Natural killer cell (primary cell): ENCODE measurements at regions not wholly inside any gene's neighbourhood (a gene's known extent, or its start where the extent isn't known, plus 50 kb on each side); places are given as distances from the start of the nearest gene placed in this dataset.

Source experiments
- ATAC-seq, 3 donors: fragments of 150-1000 bp in 2 of 3; fragments of 200-7000 bp in 1 of 3; cut with Tn5 transposase; 1 replicate in 1 of 3; 2 replicates in 2 of 3; pipeline ENCODE4 v1.10.0; 2021; ENCODE audit warnings: mild to moderate bottlenecking in 2 of 3, moderate library complexity in 2 of 3
- DNase-seq, 2 donors: peaks; one replicate each; pipeline versions ENCODE4 v3.0.0 to v3.0.0-alpha.2; 2013 to 2021; ENCODE audit warnings: mixed read lengths in 1 of 2
- H3K27ac ChIP-seq: one replicate; pipeline ENCODE4 v1.5.1; 2013; ENCODE audit warnings: mild to moderate bottlenecking, low read length
- H3K27me3 ChIP-seq: one replicate; pipeline ENCODE4 v1.6.1; 2013; ENCODE audit warnings: low read length; ENCODE audit not compliant: control insufficient read depth, insufficient read depth
- H3K36me3 ChIP-seq: one replicate; pipeline ENCODE4 v1.6.1; 2013; ENCODE audit warnings: low read length; ENCODE audit not compliant: control insufficient read depth, insufficient read depth
- H3K4me1 ChIP-seq: one replicate; pipeline ENCODE4 v1.6.1; 2013; ENCODE audit warnings: low read length; ENCODE audit not compliant: control insufficient read depth, insufficient read depth
- H3K4me3 ChIP-seq: one replicate; pipeline ENCODE4 v1.5.1; 2013; ENCODE audit warnings: low read length
- H3K9me3 ChIP-seq: one replicate; pipeline ENCODE4 v1.6.1; 2013; ENCODE audit warnings: low read length; ENCODE audit not compliant: control insufficient read depth, insufficient read depth
- H3K27ac Mint-ChIP-seq, 2 donors: one replicate each; pipeline ENCODE4 v1.8.0; 2022; ENCODE audit warnings: mild to moderate bottlenecking in 2 of 2, mixed read lengths in 2 of 2, moderate library complexity in 1 of 2
- H3K27me3 Mint-ChIP-seq, 2 donors: one replicate each; pipeline ENCODE4 v1.8.0; 2022; ENCODE audit warnings: low read depth in 2 of 2, mixed read lengths in 2 of 2
- H3K36me3 Mint-ChIP-seq: one replicate; pipeline ENCODE4 v1.8.0; 2022; ENCODE audit warnings: mixed read lengths
- H3K4me1 Mint-ChIP-seq, 2 donors: one replicate each; pipeline ENCODE4 v1.8.0; 2022; ENCODE audit warnings: mixed read lengths in 2 of 2
- H3K4me3 Mint-ChIP-seq: one replicate; pipeline ENCODE4 v1.8.0; 2022; ENCODE audit warnings: mild to moderate bottlenecking, moderate library complexity, mixed read lengths
- H3K9me3 Mint-ChIP-seq, 2 donors: one replicate each; pipeline ENCODE4 v1.8.0; 2022; ENCODE audit warnings: mixed read lengths in 2 of 2
- WGBS: methylation state at CpG from one replicate; pipeline ENCODE4 v1.1.7; 2013; ENCODE audit warnings: missing lambda C conversion rate; ENCODE audit not compliant: insufficient coverage; 5-methylcytosine and 5-hydroxymethylcytosine counted together
- intact Hi-C: fragments of 100-400 bp; cut with micrococcal nuclease; formaldehyde crosslinking; loops from one replicate; pipeline ENCODE4 v1.14.2; 2022
- TF ChIP-seq, protein P1 (sequence below): fragments of 200-600 bp; IDR thresholded peaks from one replicate; pipeline ENCODE4 v1.8.0; 2022; ENCODE audit warnings: antibody characterized with exemption

- H3K4me3 Mint-ChIP-seq, result no peak overlapping the region
- no peaks in the 10 kb centered on the region for H3K27me3 ChIP-seq
- H3K4me1 ChIP-seq, result no peaks in the 10 kb centered on the region
- H3K4me3 ChIP-seq, result no peak overlapping the region
- peaks cover 0 to 3% of the 10 kb centered on the region in 2 donors for H3K27me3 Mint-ChIP-seq
- intact Hi-C loops, result no loop called here
- 96% methylated on average over 1 of the region's 2 CpGs for WGBS
- no peaks in the 10 kb centered on the region for H3K36me3 ChIP-seq
- H3K9me3 Mint-ChIP-seq, result no peaks in the 10 kb centered on the region
- TF ChIP-seq, protein P1, sequence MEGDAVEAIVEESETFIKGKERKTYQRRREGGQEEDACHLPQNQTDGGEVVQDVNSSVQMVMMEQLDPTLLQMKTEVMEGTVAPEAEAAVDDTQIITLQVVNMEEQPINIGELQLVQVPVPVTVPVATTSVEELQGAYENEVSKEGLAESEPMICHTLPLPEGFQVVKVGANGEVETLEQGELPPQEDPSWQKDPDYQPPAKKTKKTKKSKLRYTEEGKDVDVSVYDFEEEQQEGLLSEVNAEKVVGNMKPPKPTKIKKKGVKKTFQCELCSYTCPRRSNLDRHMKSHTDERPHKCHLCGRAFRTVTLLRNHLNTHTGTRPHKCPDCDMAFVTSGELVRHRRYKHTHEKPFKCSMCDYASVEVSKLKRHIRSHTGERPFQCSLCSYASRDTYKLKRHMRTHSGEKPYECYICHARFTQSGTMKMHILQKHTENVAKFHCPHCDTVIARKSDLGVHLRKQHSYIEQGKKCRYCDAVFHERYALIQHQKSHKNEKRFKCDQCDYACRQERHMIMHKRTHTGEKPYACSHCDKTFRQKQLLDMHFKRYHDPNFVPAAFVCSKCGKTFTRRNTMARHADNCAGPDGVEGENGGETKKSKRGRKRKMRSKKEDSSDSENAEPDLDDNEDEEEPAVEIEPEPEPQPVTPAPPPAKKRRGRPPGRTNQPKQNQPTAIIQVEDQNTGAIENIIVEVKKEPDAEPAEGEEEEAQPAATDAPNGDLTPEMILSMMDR, result no peak
- no peak for DNase-seq
- H3K27ac Mint-ChIP-seq, result no peak overlapping the region
- no peak overlapping the region for H3K27ac ChIP-seq
- H3K9me3 ChIP-seq, result no peaks in the 10 kb centered on the region
- H3K36me3 Mint-ChIP-seq, result no peaks in the 10 kb centered on the region
- H3K4me1 Mint-ChIP-seq, result peaks cover 9 to 14% of the 10 kb centered on the region in 2 donors
- no peak for ATAC-seq
Measured at GRCh38 chr11:88404391-88404790, 66.9 kb upstream of the CTSC start.

- Mint-ChIP-seq H3K27ac (no peak overlapping the region), H3K4me1 (peaks cover 9 to 14% of the 10 kb centered on the region in 2 donors), H3K36me3 (no peaks in the 10 kb centered on the region), H3K4me3 (no peak overlapping the region), H3K9me3 (no peaks in the 10 kb centered on the region), H3K27me3 (peaks cover 0 to 3% of the 10 kb centered on the region in 2 donors)
- Histone ChIP-seq H3K9me3 (no peaks in the 10 kb centered on the region), H3K4me3 (no peak overlapping the region), H3K27ac (no peak overlapping the region), H3K36me3 (no peaks in the 10 kb centered on the region), H3K4me1 (no peaks in the 10 kb centered on the region), H3K27me3 (no peaks in the 10 kb centered on the region)
- TF ChIP-seq, protein P1, result no peak
- DNase-seq (no peak), ATAC-seq (no peak)
- intact Hi-C loops, result no loop called here
- WGBS, result 96% methylated on average over 4 of the region's 5 CpGs
Measured at GRCh38 chr11:88402784-88403183, 65.2 kb upstream of the CTSC start.

GRCh38 chr11:88402192-88402715, 64.7 kb upstream of the CTSC start:
- H3K27ac ChIP-seq, result no peak overlapping the region
- Mint-ChIP-seq H3K27ac (no peak overlapping the region), H3K4me1 (peaks cover 9 to 14% of the 10 kb centered on the region in 2 donors), H3K4me3 (no peak overlapping the region), H3K36me3 (no peaks in the 10 kb centered on the region), H3K27me3 (peaks cover 0 to 3% of the 10 kb centered on the region in 2 donors), H3K9me3 (no peaks in the 10 kb centered on the region)
- no peaks in the 10 kb centered on the region for H3K9me3 ChIP-seq
- DNase-seq, result no peak
- WGBS, result 96% methylated on average over 2 of the region's 2 CpGs
- no peak for ATAC-seq
- intact Hi-C loops, result no loop called here
- H3K27me3 ChIP-seq, result no peaks in the 10 kb centered on the region
- H3K4me3 ChIP-seq, result no peak overlapping the region
- H3K36me3 ChIP-seq, result no peaks in the 10 kb centered on the region
- TF ChIP-seq, protein P1, result no peak
- H3K4me1 ChIP-seq, result no peaks in the 10 kb centered on the region
